Mucosa of descending colon (tissue), 3 donors: ENCODE measurements at regions not wholly inside any gene's neighbourhood (a gene's known extent, or its start where the extent isn't known, plus 50 kb on each side); places are given as distances from the start of the nearest gene placed in this dataset.
"Not testable (repeated sequence)": the region's sequence is repeated elsewhere in the genome, so short reads cannot be mapped to it uniquely, and the experiment has no call there.

Experiments
- ATAC-seq: fragments of 200-7000 bp; cut with Tn5 transposase; one replicate; pipeline ENCODE4 v1.9.1; 2020; ENCODE audit warnings: mild to moderate bottlenecking, moderate library complexity
- DNase-seq, 3 donors: peaks; one replicate each; pipeline ENCODE4 v3.0.0-alpha.2; 2020
- H3K36me3 ChIP-seq: fragments of 200-600 bp; one replicate; pipeline ENCODE4 v1.8.0; 2021; ENCODE audit warnings: low read depth, mild to moderate bottlenecking
- H3K4me1 ChIP-seq: fragments of 200-600 bp; one replicate; pipeline ENCODE4 v1.8.0; 2021; ENCODE audit warnings: low read depth, mild to moderate bottlenecking
- H3K4me3 ChIP-seq: fragments of 200-600 bp; one replicate; pipeline ENCODE4 v1.8.0; 2021; ENCODE audit warnings: mild to moderate bottlenecking
- H3K9me3 ChIP-seq: fragments of 200-600 bp; one replicate; pipeline ENCODE4 v1.8.0; 2021; ENCODE audit warnings: mild to moderate bottlenecking
- intact Hi-C, 2 donors: fragments of 100-400 bp; cut with DNase I in 1 of 2; cut with micrococcal nuclease in 1 of 2; formaldehyde crosslinking; loops; one replicate each; pipeline versions ENCODE4 v1.11.0 to v1.11.1; 2022; cut with DNase I, micrococcal nuclease
- TF ChIP-seq, protein P1 (sequence below): fragments of 200-600 bp; IDR thresholded peaks from one replicate; pipeline ENCODE4 v1.8.0; 2022; ENCODE audit warnings: antibody characterized with exemption, mild to moderate bottlenecking
- donor health status: DM: no; HTN: no; CAD: no; lungs with moderate emphysema.
- donor health status: DM: no; HTN: no; CAD: no.
- donor health status: DM: no; HTN: yes; CAD: no.

DNA sequence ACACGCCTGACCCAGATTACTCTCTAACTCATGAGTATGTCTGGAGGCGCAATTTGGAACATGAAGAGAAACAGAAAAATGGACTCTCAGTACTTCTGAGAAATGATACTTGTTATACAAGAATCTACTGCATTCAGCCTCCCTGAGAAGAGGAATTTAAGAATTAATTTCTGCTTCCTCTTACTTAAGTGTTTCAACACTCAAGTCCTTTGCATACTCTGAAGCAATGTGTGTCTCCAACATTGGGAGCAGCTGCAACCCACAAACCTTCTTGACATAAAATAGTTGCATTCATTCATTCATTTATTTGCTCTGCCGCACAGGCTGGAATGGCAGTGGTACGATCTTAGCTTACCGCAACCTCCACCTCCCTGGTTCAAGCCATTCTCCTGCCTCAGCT is 199.8 kb downstream of the NPIPA7 start:
- no peak for DNase-seq
- intact Hi-C loops = no loop called here
- Histone ChIP-seq H3K36me3 (no peaks in the 10 kb centered on the region), H3K4me3 (no peak overlapping the region), H3K4me1 (no peaks in the 10 kb centered on the region), H3K9me3 (no peaks in the 10 kb centered on the region)
- TF ChIP-seq, protein P1, sequence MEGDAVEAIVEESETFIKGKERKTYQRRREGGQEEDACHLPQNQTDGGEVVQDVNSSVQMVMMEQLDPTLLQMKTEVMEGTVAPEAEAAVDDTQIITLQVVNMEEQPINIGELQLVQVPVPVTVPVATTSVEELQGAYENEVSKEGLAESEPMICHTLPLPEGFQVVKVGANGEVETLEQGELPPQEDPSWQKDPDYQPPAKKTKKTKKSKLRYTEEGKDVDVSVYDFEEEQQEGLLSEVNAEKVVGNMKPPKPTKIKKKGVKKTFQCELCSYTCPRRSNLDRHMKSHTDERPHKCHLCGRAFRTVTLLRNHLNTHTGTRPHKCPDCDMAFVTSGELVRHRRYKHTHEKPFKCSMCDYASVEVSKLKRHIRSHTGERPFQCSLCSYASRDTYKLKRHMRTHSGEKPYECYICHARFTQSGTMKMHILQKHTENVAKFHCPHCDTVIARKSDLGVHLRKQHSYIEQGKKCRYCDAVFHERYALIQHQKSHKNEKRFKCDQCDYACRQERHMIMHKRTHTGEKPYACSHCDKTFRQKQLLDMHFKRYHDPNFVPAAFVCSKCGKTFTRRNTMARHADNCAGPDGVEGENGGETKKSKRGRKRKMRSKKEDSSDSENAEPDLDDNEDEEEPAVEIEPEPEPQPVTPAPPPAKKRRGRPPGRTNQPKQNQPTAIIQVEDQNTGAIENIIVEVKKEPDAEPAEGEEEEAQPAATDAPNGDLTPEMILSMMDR = no peak
- ATAC-seq = no peak

DNA sequence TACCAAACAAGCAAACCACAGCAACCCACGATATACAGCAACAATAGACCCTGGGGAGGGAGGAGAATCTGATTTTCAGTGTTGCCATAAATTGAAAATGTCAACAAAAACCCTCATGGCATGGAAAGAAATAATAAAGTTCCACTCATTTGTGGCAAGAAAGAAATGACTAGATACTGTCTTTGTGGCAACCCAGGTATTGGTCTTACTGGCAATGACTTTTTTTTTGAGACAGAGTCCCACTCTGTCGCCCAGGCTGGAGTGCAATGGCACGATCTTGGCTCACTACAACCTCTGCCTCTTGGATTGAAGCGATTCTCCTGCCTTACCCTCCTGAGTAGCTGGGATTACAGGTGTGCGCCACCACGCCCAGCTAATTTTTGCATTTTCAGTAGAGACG is 204.0 kb downstream of the NPIPA7 start:
- ATAC-seq, H3K36me3 ChIP-seq, H3K4me3 ChIP-seq, H3K4me1 ChIP-seq, H3K9me3 ChIP-seq, intact Hi-C loops, DNase-seq: not testable (repeated sequence)

DNA sequence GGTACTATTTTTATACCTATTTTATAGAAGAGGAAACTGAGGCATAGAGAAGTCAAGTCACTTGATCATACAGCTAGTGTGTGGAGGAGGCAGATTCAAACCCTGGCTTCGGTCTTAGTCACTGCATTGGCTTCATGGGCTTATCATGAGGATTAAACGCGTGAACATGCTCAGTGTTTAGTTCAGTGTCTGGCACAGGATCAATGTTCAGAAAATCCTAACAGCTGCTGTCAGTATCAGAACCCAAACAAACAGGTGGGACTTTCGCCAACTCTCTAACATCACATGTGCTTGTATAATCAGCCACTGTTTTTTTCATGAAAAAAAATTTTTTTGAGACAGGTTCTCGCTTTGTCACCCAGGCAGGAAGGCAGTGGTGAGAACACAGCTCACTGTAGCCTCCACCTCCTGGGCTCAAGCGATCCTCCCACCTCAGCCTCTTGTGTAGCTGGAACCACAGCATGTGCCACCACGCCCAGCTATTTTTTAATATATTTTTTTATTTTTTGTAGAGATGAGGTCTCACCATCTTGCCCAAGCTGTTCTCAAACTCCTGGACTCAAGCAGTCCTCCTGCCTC is 207.2 kb downstream of the NPIPA7 start:
- DNase-seq, H3K4me3 ChIP-seq, ATAC-seq, H3K4me1 ChIP-seq, H3K36me3 ChIP-seq, H3K9me3 ChIP-seq, intact Hi-C loops: not testable (repeated sequence)

DNA sequence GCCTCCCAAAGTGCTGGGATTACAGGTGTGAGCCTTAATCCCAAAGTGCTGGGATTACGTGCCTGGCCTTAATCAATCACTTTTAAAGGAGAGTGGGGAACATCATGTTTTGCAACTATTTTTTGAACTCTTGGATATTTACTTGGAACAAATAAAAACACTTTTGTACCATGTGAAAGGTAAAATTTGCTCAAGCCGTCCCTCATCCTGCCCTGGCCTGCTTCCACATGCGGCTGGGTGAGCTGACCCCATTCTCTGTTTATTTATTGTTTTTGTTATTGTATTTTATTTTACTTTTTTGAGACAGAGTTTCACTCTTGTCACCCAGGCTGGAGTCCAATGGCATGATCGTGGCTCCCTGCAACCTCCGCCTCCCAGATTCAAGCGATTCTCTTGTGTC is 208.0 kb downstream of the NPIPA7 start:
- ATAC-seq, H3K9me3 ChIP-seq, H3K36me3 ChIP-seq, DNase-seq, intact Hi-C loops, H3K4me1 ChIP-seq, H3K4me3 ChIP-seq: not testable (repeated sequence)

DNA sequence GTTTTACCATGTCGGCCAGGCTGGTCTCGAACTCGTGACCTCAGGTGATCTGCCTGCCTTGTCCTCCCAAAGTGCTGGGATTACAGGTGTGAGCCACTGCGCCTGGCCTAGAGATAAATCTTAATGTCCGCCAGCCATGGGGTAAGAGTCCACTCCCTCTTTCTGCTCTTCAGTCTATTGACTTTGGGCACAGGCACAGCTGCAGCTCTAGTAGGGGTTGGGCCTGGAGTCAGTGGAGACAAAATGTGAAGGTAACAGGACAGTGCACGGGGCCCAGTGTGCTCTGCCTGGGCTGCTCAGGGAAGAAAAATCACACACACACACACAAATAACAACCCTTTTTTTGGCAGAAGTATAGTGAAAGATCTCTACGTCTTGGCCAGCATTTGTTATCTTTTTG is 209.5 kb downstream of the NPIPA7 start:
- intact Hi-C loops, H3K9me3 ChIP-seq, H3K4me3 ChIP-seq, ATAC-seq, DNase-seq, H3K4me1 ChIP-seq, H3K36me3 ChIP-seq: not testable (repeated sequence)

DNA sequence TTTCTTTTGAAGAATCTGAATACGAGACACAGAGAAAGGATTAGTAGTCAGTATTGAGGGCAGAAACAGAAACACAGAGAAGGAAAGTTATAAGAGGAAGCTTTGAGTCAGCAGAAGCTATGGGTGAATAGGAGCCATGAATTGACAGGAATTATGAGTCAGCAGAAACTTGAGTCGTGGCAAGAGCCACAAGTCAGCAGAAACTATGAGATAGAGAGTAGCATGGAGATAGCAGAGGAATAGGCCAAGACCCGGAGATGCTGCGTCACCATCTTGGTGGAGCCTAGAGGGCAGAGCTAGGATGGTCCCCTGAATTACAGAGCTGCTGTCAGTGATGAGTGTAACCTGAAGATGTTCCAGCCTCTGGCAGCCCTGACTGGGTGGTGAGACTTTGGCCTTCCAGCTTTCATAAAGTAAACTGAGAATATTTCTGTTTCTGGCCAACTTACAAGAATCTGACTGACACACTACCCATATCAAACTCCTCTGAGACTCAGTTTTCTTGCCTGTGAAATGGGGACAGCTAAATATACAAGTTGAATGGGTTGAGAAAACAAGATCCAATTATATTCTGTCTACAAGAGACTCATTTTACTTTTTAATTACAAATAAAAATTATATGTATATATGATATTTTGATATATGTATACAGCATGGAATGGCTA is 211.8 kb downstream of the NPIPA7 start:
- intact Hi-C loops = not testable (repeated sequence)
- peak; percentile 10 for ATAC-seq

DNA sequence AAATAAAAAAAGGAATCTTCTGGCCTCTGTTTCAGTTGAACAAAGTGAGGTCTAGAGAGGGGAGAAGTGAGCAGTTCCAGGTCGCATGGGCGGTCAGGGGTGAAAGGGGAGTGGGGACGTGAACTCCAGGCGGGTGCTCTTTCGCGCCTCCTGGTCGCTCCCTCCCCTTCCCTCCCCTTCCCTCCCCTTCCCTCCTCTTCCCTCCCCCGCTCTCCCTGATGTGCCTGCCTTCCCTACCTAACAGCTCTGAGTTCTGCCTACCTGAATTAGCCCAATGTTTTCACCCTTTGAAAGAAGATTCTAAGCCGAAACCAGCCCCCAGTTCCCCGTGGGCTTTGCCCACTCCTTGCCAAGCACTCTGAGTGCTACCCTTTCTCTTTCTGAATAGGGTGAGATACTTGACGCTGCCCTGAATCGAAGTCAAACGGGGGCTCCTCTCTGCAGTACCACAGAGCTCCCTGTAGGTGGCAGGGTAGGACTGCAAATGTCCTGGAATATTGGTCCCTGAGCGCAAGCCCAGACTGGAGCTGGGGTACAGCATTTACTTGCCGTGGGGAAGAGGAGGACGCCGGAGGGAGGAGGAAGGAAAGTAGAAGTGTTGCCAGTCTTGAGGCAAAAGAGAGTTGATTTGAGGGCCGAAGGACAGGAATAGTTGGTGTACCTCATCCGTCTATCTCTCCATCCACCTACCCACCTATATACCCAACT is 214.4 kb downstream of the NPIPA7 start:
- H3K4me3 ChIP-seq, H3K36me3 ChIP-seq, H3K4me1 ChIP-seq, intact Hi-C loops, H3K9me3 ChIP-seq: not testable (repeated sequence)
- DNase-seq (peak in 2 of 3 donors; percentile 47 to 55), ATAC-seq (peak; percentile 94)
- TF ChIP-seq, protein P1 = peak; percentile 31

More for the DNA sequence above, 211.8 kb downstream of the NPIPA7 start:
- H3K4me3 ChIP-seq, H3K4me1 ChIP-seq, H3K9me3 ChIP-seq, H3K36me3 ChIP-seq, DNase-seq: not testable (repeated sequence)

DNA sequence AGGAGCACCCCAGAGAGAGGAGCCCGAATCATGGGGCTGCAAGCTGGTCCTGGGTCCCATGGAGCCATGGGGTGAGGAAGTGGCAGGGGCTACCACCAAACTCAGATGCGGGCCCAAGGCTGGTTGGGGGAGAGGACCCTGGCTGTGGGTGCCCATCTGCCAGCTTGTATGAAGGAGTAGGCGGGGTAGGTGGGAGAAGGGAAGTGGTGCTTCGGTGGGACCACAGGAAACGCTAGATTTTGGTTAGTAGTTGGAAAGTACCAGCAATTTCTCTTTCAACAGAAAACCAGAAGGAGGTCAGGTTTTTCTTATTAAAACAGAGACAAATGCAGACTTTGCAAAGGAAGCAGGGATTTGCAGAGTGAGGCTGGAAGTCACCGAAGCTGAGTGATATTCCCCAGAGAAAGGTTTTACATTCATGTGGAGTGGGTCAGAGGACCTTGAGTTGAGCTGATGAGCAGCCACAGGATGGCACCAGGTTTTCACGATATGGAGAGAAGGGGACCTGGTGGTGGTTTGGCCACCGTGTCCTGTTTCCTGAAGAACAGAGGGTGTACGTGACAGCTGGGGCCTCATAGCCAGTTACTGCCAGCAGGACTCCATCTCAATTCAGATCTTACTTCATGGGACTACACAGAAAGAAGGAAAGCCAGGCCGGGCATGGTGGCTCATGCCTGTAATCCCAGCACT is 216.2 kb downstream of the NPIPA7 start:
- DNase-seq, intact Hi-C loops: not testable (repeated sequence)

DNA sequence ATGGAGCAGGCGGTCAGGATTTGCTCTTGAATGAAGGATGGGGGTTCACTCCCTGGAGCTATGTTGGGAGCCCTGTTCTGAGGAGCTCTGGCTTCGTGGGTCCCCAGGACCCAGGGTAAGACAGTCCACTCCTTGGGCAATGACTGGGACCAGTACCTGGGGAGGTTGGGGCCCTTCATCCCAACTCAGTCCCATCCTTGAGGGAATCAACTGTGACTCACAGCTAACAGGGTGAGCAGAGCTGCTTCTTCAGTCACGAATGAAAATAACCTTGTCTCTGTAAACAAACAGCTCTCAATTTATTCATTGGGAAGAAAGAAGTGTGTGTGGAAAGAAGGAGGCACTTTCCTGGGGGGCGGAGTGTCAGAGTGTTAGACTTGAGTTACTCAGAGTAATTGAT is 222.3 kb downstream of the NPIPA7 start:
- intact Hi-C loops, DNase-seq, ATAC-seq, H3K36me3 ChIP-seq, H3K4me1 ChIP-seq, H3K4me3 ChIP-seq, H3K9me3 ChIP-seq: not testable (repeated sequence)

More for the DNA sequence above, 216.2 kb downstream of the NPIPA7 start:
- H3K9me3 ChIP-seq, H3K4me3 ChIP-seq, H3K4me1 ChIP-seq, ATAC-seq, H3K36me3 ChIP-seq: not testable (repeated sequence)

DNA sequence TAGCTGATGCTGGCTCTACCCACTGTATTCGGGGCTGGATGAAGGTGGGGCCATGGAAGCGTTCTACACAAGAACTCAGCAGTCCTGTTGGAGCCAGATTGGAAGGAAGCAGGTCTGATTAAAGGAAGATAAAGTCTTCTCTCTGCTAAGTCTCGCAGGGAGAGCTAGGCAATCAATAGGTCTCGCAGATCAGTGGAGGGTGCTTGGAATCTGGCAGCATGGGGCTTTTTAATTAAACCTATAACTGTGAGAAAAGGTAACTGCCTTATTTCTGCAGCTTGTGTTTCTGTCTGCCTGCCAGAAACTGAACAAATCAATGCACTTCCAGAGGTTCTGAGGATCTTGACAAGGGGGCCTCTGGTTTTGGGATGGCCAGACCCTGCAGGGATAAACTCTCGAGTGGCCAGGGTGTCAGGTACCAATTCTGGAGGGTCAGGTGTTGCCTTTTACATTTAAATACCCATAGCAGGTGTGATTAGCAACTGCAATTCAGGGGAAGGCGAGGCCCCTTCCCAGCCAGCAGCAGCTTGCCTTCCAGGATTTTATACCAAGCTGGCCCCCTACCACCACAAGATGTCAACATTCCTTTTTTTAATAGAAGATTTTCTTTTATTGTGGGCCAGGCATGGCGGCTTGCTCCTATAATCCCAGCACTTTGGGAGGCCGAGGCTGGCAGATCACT is 228.6 kb downstream of the NPIPA7 start:
- intact Hi-C loops, H3K4me1 ChIP-seq, H3K4me3 ChIP-seq, H3K9me3 ChIP-seq, H3K36me3 ChIP-seq, ATAC-seq, DNase-seq: not testable (repeated sequence)

DNA sequence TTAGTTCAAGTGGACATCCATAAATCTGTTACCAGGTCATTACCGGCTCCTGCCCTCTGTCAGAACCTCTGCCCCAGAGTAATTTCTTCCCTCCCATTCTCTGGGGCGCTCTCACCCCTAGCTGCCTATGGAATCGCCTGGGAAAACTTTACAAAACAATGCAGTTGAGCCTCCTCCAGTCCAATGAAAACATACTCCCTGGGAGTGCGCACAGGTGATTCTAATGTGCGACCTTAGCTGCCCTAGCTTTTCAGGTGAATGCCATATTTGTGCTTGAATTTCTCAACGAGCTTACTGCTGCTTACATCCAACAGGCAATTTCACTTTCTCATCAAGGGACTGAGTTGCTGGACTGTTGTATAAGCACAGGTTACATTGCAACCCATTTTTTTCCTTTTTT is 230.7 kb downstream of the NPIPA7 start:
- intact Hi-C loops, DNase-seq, H3K9me3 ChIP-seq, ATAC-seq, H3K4me1 ChIP-seq, H3K36me3 ChIP-seq, H3K4me3 ChIP-seq: not testable (repeated sequence)
